HG03432 (cell line): ENCODE measurements at regions not wholly inside any gene's neighbourhood (a gene's known extent, or its start where the extent isn't known, plus 50 kb on each side); places are given as distances from the start of the nearest gene placed in this dataset.

Source experiments
- ATAC-seq: cut with Tn5 transposase; IDR thresholded peaks from one replicate; pipeline ENCODE4 v1.9.1; 2021; ENCODE audit warnings: mild to moderate bottlenecking, moderate library complexity; ENCODE audit not compliant: unreplicated experiment

- ATAC-seq, result no peak
These were observed 572.7 kb upstream of the ATP2B1 start for GRCh38 chr12:90281154-90281868.

DNA sequence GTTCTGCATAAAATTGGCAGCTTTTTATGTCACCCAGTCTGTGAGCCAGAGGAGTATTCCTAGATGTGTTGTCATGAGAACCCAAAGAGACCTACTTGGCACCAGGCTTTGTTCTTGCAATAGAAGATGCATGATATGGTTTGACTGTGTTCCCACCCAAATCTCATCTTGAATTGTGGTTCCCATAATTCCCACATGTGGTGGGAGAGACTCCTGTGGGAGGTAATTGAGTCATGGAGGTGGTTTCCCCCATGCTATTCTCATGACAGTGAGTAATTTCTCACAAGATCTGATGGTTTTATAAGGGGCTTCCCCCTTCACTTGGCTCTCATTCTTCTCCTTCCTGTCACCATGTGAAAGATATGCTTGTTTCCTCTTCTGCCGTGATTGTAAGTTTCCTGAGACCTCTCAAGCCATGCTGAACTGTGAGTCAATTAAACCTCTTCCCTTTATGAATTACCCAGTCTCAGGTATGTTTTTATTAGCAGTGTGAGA is 572.0 kb upstream of the ATP2B1 start:
- peak; percentile 89 for ATAC-seq

DNA sequence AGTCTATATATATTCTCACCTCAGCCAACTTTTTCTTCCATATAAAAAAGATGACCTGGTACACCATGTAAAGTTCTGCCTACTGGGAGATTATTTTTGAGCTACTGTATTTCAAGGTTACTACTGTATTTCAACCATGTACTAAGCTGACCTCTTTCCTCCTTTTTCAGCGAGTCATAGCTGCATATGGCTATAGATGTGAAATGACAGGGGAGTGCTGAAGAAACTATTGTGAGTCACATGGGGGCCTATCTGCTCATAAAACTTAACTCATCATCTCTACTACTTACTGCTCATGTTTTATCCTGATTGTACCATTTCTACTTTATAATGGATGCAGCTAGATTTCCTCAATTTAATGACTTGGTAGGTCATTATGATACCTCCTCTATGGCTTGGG is 571.4 kb upstream of the ATP2B1 start:
- peak; percentile 28 for ATAC-seq

DNA sequence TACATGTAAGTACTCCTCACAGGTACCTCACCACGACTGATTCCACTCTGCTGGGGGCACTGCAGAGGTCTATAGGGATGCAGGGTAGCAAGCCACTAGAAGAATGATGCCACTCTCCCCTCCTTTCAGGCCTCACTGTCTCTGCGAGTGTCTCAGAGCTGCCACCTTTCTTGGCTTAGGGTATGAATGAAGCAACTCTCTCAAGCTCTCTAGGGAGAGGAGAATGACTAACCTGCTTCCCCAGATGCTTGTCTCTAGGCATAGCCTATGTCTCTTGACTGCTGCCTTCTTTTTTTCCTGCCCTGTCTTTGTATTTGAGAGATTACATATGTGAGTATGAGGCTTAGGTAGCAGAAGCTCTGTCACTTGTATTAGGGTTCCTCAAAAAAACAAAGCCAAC is 566.5 kb upstream of the ATP2B1 start:
- ATAC-seq, result no peak

- no peak for ATAC-seq
These were observed 565.8 kb upstream of the ATP2B1 start for GRCh38 chr12:90274407-90274806.

GRCh38 chr12:90268574-90268973 is 559.9 kb upstream of the ATP2B1 start:
- ATAC-seq, result no peak

DNA sequence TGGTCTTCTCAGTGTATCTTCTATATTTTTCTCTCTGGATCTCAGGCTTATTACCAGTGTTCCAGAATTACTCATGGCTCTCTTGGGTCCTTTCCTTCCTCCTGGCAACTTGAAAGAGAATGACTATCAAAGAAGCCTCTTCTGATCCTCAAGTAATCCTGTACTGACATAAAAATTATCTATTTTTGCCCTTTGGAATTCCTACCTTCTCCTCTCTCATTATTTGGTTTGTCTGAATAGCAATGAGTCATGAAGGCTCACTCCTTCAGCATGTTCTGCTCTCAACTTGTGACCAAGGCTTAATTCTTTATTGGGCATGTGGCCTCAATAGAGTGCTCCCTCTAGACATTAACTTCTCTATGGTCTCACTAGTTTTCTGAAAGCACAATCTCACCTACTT is 553.6 kb upstream of the ATP2B1 start:
- ATAC-seq, result no peak

DNA sequence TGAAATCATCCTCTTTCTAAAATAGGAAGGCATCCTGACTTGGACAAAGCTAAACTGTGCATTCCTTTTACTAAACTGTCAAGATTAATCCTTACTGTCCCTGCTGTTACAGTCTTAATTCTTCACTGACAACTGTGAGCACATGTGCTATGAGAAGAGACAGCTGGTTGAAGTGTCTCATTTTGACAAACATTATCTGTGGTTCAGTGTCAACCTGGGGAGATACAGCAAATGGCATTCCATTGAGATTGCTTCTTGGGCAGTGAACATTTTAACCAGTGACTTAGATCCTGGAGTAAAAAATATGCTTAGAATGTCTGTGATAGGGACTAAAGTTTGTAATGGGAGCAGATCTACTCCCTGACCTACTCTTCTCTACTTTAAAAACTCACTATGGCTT is 552.6 kb upstream of the ATP2B1 start:
- ATAC-seq, result no peak

GRCh38 chr12:90260136-90260535 is 551.5 kb upstream of the ATP2B1 start:
- ATAC-seq, result no peak

GRCh38 chr12:90257927-90258624 is 549.4 kb upstream of the ATP2B1 start:
- no peak for ATAC-seq

- ATAC-seq, result no peak
These were observed 546.2 kb upstream of the ATP2B1 start for GRCh38 chr12:90254796-90255195.

GRCh38 chr12:90253674-90254181 is 545.1 kb upstream of the ATP2B1 start:
- ATAC-seq, result peak; percentile 100

- ATAC-seq, result no peak
These were observed 544.5 kb upstream of the ATP2B1 start for GRCh38 chr12:90253136-90253535.

DNA sequence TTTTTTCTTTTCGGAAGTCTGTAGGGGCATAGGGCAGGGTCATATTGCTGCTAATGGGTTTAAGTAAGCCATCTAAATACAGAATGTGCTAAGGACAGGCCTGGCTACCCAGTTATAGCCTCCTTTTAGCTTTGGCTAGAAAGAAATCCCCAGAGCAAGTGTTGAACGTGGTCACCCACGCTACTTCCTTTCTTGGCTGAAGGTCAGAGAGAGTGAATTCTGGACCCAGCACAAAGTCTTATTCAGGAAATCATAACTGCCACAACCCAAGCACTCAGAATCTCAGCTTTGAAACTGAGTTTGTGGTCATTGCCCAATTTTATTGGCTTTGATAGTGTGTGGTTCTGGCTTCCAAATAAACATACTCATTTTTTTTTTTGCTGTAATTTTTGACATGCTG is 542.1 kb upstream of the ATP2B1 start:
- ATAC-seq, result no peak

GRCh38 chr12:90250042-90250441 is 541.4 kb upstream of the ATP2B1 start:
- no peak for ATAC-seq

DNA sequence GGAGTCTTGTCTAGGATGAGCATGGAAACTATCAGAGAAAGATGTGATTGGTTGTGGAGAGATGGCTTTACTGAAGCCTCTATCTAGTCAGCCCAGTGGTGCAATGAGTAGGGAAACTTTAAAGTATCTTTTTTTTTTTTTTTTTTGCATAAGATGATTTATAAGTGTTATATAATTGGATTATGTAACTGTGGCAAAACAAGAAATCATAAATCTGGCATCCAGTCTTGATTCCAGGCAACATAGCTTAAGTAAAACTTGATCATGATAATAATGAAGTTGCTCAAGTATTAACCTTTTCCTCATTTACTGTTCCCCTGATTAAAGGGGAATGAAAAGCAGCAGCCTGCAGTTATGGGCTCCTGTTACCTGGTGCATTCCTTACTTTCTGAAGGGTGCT is 538.0 kb upstream of the ATP2B1 start:
- no peak for ATAC-seq

- ATAC-seq, result no peak
These were observed 536.8 kb upstream of the ATP2B1 start for GRCh38 chr12:90245391-90245790.

DNA sequence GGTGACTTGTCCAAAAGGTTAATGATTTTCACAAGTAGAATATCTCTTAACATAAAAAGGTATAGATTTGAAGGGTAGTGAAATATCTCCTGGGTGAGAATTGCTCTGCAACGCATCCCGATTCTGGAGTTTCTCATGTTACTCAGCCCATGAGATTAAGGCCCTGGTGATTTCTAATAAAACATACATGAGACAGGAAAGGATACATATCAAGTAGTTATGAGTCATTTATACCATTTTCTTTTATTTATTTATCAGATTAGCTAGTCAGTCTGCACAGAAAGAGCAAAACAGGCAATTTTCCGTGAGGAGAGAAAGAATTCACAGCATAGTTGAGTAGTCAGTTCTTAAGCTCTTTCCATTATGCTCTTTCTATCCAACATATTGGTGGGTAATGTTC is 535.6 kb upstream of the ATP2B1 start:
- no peak for ATAC-seq

- no peak for ATAC-seq
These were observed 534.6 kb upstream of the ATP2B1 start for GRCh38 chr12:90243211-90243610.

DNA sequence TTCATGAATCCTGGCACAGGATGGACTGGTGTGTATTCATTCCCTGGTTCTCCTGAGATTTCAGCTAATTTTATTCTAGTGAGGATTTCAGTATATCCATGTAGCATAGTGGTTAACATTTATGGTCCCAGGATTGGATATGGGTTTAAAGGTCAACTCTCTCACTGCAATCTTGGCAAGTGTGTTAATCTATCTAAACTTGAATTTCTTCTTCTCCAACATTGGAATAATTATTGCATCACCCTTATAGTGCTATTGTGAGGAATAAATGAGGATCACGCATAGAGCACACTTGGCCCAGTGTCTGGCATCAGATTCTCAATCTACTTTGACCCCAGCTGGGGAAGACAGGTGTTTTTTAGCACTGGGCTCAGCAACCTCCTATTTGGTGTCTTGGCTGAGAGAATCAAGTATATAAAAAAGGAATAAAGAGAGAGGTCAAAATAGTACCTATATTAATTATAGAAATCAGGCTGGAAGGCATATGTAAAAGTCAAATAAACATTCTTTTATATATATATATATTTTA is 531.2 kb upstream of the ATP2B1 start:
- no peak for ATAC-seq

- ATAC-seq, result no peak
These were observed 530.1 kb upstream of the ATP2B1 start for GRCh38 chr12:90238663-90239271.

DNA sequence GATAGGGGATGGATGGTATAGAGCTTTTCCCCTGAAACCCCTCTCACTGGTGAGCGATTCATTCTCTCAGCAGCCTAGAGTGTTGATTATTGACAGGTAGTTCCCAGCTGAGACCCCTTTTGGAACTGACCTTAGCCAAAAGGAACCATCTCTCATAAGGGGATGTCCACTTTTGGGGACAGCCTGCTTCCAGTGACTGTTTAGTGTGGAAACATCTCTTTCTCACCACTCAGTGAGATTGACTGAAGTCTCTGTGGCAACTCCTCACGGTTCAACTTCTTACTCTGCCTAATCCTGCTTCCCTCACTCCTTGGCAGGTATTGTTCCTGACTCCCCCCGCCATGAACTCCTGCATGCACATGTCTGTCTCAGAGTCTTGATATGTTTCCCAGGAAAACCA is 529.2 kb upstream of the ATP2B1 start:
- no peak for ATAC-seq
